ENCODE measurements at regions not wholly inside any gene's neighbourhood (a gene's known extent, or its start where the extent isn't known, plus 50 kb on each side); places are given as distances from the start of the nearest gene placed in this dataset.

DNA sequence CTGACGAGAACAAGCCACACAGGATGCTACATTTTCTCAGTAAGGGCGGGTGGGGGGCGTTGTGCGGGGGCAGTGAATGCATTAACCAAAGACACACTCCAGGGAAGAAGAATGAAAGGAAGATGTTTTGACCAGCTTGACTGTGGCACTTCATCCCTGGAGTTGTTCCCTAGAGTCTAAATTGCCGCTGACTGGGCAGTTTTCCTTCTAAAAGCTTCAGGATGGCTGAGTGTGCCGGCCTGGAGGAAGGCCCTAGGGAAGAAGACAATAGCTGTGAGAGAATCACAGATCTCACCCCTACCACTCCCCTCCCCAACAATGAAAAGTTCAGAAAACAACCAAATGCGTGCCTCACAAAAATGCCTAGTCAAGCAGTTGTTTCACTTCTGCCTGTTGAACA is 67.2 kb downstream of the NKX2-1 start:
- Histone ChIP-seq H3K27me3 (peaks cover 0 to 3% (median 0%) of the 10 kb centered on the region in 9 donors), H3K4me3 (no peak overlapping the region), H3K36me3 (no peaks in the 10 kb centered on the region), H3K27ac (no peak overlapping the region), H3K4me1 (no peaks in the 10 kb centered on the region), H3K9me3 (no peaks in the 10 kb centered on the region)
- ATAC-seq (no peak), DNase-seq (no peak)
- intact Hi-C loops (cut with DNase I): no loop called here
- WGBS, 4 donors: 59 to 63% (median 60%) methylated on average over 7 of the region's 7 CpGs
- no peak for TF ChIP-seq POLR2A (IDR thresholded peaks at IDR 0.05)
- TF ChIP-seq, protein P1, sequence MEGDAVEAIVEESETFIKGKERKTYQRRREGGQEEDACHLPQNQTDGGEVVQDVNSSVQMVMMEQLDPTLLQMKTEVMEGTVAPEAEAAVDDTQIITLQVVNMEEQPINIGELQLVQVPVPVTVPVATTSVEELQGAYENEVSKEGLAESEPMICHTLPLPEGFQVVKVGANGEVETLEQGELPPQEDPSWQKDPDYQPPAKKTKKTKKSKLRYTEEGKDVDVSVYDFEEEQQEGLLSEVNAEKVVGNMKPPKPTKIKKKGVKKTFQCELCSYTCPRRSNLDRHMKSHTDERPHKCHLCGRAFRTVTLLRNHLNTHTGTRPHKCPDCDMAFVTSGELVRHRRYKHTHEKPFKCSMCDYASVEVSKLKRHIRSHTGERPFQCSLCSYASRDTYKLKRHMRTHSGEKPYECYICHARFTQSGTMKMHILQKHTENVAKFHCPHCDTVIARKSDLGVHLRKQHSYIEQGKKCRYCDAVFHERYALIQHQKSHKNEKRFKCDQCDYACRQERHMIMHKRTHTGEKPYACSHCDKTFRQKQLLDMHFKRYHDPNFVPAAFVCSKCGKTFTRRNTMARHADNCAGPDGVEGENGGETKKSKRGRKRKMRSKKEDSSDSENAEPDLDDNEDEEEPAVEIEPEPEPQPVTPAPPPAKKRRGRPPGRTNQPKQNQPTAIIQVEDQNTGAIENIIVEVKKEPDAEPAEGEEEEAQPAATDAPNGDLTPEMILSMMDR (IDR thresholded peaks at IDR 0.05): no peak

GRCh38 chr14:36451310-36452065 is 68.5 kb downstream of the NKX2-1 start:
- intact Hi-C loops (cut with DNase I): no loop called here
- ATAC-seq: peak in 1 of 4 donors; percentile 11
- WGBS, 4 donors: 53 to 61% (median 56%) methylated on average over 8 of the region's 8 CpGs
- Histone ChIP-seq H3K27ac (no peak overlapping the region), H3K36me3 (no peaks in the 10 kb centered on the region), H3K4me1 (no peaks in the 10 kb centered on the region), H3K9me3 (no peaks in the 10 kb centered on the region), H3K27me3 (peaks cover 0 to 4% (median 0%) of the 10 kb centered on the region in 9 donors), H3K4me3 (no peak overlapping the region)
- TF ChIP-seq, protein P1 (IDR thresholded peaks at IDR 0.05): no peak
- no peak for TF ChIP-seq POLR2A (IDR thresholded peaks at IDR 0.05)
- DNase-seq: no peak

GRCh38 chr14:36450550-36450949 is 69.5 kb downstream of the NKX2-1 start:
- intact Hi-C loops (cut with DNase I): no loop called here
- Histone ChIP-seq H3K9me3 (no peaks in the 10 kb centered on the region), H3K27me3 (peaks cover 0 to 4% (median 0%) of the 10 kb centered on the region in 9 donors), H3K4me1 (no peaks in the 10 kb centered on the region), H3K4me3 (no peak overlapping the region), H3K36me3 (no peaks in the 10 kb centered on the region), H3K27ac (no peak overlapping the region)
- 78 to 83% (median 82%) methylated on average over 4 of the region's 4 CpGs for WGBS, 4 donors
- no peak for DNase-seq
- no peak for ATAC-seq
- no peak for TF ChIP-seq POLR2A (IDR thresholded peaks at IDR 0.05)
- TF ChIP-seq, protein P1 (IDR thresholded peaks at IDR 0.05): no peak

DNA sequence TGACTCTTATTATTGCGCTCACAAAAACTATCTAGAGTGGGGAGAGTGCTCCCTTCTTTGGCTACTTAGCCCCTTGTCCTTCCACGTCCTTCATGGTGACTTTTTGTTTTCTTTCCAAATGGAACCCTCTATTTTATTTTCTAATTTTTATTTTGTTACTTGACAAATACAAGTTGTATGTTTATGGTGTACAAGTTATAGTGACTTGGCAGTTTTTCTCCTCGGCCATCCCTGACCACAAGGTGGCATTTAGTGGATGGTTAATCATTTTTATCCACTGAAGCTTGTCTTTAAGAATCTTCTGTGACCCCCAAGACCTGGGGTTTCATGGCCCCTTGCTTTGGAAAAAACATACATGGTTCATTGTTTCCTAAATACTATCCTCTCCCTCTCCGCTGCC is 70.1 kb downstream of the NKX2-1 start:
- DNase-seq: no peak
- 76 to 81% (median 79%) methylated on average over 4 of the region's 4 CpGs for WGBS, 4 donors
- Histone ChIP-seq H3K27ac (no peak overlapping the region), H3K9me3 (no peaks in the 10 kb centered on the region), H3K27me3 (peaks cover 0 to 9% (median 0%) of the 10 kb centered on the region in 9 donors), H3K36me3 (no peaks in the 10 kb centered on the region), H3K4me1 (no peaks in the 10 kb centered on the region), H3K4me3 (no peak overlapping the region)
- intact Hi-C loops (cut with DNase I): no loop called here
- ATAC-seq: no peak
- TF ChIP-seq, protein P1 (IDR thresholded peaks at IDR 0.05): no peak
- TF ChIP-seq POLR2A (IDR thresholded peaks at IDR 0.05): no peak

Data from heart left ventricle (tissue), 16 donors.